HG03521 (cell line): ENCODE measurements at regions not wholly inside any gene's neighbourhood (a gene's known extent, or its start where the extent isn't known, plus 50 kb on each side); places are given as distances from the start of the nearest gene placed in this dataset.
"Not testable (repeated sequence)": the region's sequence is repeated elsewhere in the genome, so short reads cannot be mapped to it uniquely, and the experiment has no call there.

Experiments used
- ATAC-seq: cut with Tn5 transposase; IDR thresholded peaks from one replicate; pipeline ENCODE4 v1.9.1; 2021; ENCODE audit warnings: mild to moderate bottlenecking, moderate library complexity; ENCODE audit not compliant: unreplicated experiment

GRCh38 chr14:105882011-105882410 is 355.6 kb downstream of the TMEM121 start:
- not testable (repeated sequence) for ATAC-seq

- ATAC-seq: no peak
Measured at GRCh38 chr14:105882626-105883025, 356.2 kb downstream of the TMEM121 start.

GRCh38 chr14:105883066-105884005 is 357.0 kb downstream of the TMEM121 start:
- no peak for ATAC-seq

- not testable (repeated sequence) for ATAC-seq
Measured at GRCh38 chr14:105884192-105884807, 357.9 kb downstream of the TMEM121 start.

- no peak for ATAC-seq
Measured at GRCh38 chr14:105884808-105885281, 358.5 kb downstream of the TMEM121 start.

- ATAC-seq: no peak
Measured at GRCh38 chr14:105885561-105886320, 359.4 kb downstream of the TMEM121 start.

- not testable (repeated sequence) for ATAC-seq
Measured at GRCh38 chr14:105886791-105887191, 360.4 kb downstream of the TMEM121 start.

- no peak for ATAC-seq
Measured at GRCh38 chr14:105887692-105888091, 361.3 kb downstream of the TMEM121 start.

GRCh38 chr14:105888151-105888550 is 361.8 kb downstream of the TMEM121 start:
- ATAC-seq: no peak

- no peak for ATAC-seq
Measured at GRCh38 chr14:105888784-105889665, 362.6 kb downstream of the TMEM121 start.

GRCh38 chr14:105889666-105890473 is 363.5 kb downstream of the TMEM121 start:
- no peak for ATAC-seq

- no peak for ATAC-seq
Measured at GRCh38 chr14:105890474-105891220, 364.3 kb downstream of the TMEM121 start.

GRCh38 chr14:105891221-105891602 is 364.8 kb downstream of the TMEM121 start:
- no peak for ATAC-seq

GRCh38 chr14:105891631-105892452 is 365.5 kb downstream of the TMEM121 start:
- no peak for ATAC-seq

GRCh38 chr14:105892453-105893441 is 366.4 kb downstream of the TMEM121 start:
- ATAC-seq: not testable (repeated sequence)

GRCh38 chr14:105893686-105894085 is 367.3 kb downstream of the TMEM121 start:
- not testable (repeated sequence) for ATAC-seq
